SU-DHL-6 (cell line): ENCODE measurements at regions not wholly inside any gene's neighbourhood (a gene's known extent, or its start where the extent isn't known, plus 50 kb on each side); places are given as distances from the start of the nearest gene placed in this dataset.

Experiments
- H2AFZ ChIP-seq: fragments of 200-600 bp; sonication (generic); 2 replicates; pipeline ENCODE4 v1.6.1; 2014; ENCODE audit warnings: low read depth, mild to moderate bottlenecking, moderate library complexity, mixed read lengths, antibody characterized with exemption, low read length; ENCODE audit not compliant: severe bottlenecking
- H3F3A ChIP-seq: fragments of 200-600 bp; shearing (Covaris generic); 2 replicates; pipeline ENCODE4 v1.6.0; 2016; ENCODE audit warnings: antibody characterized with exemption, mild to moderate bottlenecking; ENCODE audit not compliant: insufficient read depth
- H3K27ac ChIP-seq: fragments of 200-600 bp; sonication (generic); 2 replicates; pipeline ENCODE4 v1.5.1; 2016; ENCODE audit warnings: low read depth, mild to moderate bottlenecking, low read length, moderate library complexity, mixed read lengths
- H3K27me3 ChIP-seq: fragments of 200-600 bp; sonication (generic), shearing (Covaris generic); 2 replicates; pipeline ENCODE4 v1.6.0; 2014; ENCODE audit warnings: mild to moderate bottlenecking, low read length
- H3K36me3 ChIP-seq: fragments of 200-600 bp; sonication (generic); 2 replicates; pipeline ENCODE4 v1.6.1; 2014; ENCODE audit warnings: mild to moderate bottlenecking, low read length, mixed read lengths
- H3K4me2 ChIP-seq: fragments of 300-600, 200-600 bp; shearing (Covaris generic), sonication (generic); 2 replicates; pipeline ENCODE4 v1.6.0; 2014; ENCODE audit warnings: low read length, low read depth, mild to moderate bottlenecking; ENCODE audit not compliant: poor library complexity, severe bottlenecking
- H3K4me3 ChIP-seq: fragments of 200-600 bp; sonication (generic); 2 replicates; pipeline ENCODE4 v1.5.1; 2014; ENCODE audit warnings: antibody characterized with exemption, low read length, mild to moderate bottlenecking, mixed read lengths; ENCODE audit not compliant: insufficient read depth, poor library complexity, severe bottlenecking
- H3K79me2 ChIP-seq: fragments of 200-600 bp; sonication (generic); 2 replicates; pipeline ENCODE4 v1.6.1; 2014; ENCODE audit warnings: mild to moderate bottlenecking, low read length, moderate library complexity; ENCODE audit not compliant: insufficient read depth
- H3K9ac ChIP-seq: fragments of 200-600 bp; sonication (generic); 2 replicates; pipeline ENCODE4 v1.7.0; 2014; ENCODE audit warnings: mild to moderate bottlenecking, low read length
- H3K9me2 ChIP-seq: fragments of 200-600 bp; sonication (generic); replicated peaks from 2 replicates; pipeline ENCODE4 v1.6.1; 2014; ENCODE audit warnings: low read length; ENCODE audit not compliant: insufficient read depth
- H3K9me3 ChIP-seq: fragments of 200-600 bp; sonication (generic); 2 replicates; pipeline ENCODE4 v1.6.1; 2014; ENCODE audit warnings: low read length, mixed read lengths; ENCODE audit not compliant: insufficient read depth
- H4K20me1 ChIP-seq: fragments of 200-600 bp; sonication (generic); 2 replicates; pipeline ENCODE4 v1.6.1; 2014; ENCODE audit warnings: low read depth, mild to moderate bottlenecking, antibody characterized with exemption, low read length, moderate library complexity, mixed read lengths
- EZH2phosphoT487 ChIP-seq: fragments of 200-600 bp; sonication (generic), shearing (Covaris generic); conservative IDR thresholded peaks from 2 replicates; pipeline ENCODE4 v1.6.1; 2018; ENCODE audit warnings: mild to moderate bottlenecking, antibody characterized with exemption, low read length, moderate library complexity, mixed read lengths
- TF ChIP-seq, protein P1 (sequence below): fragments of 200-600 bp; sonication (generic); IDR thresholded peaks from one replicate; pipeline ENCODE4 v1.5.1; 2017; ENCODE audit warnings: antibody characterized with exemption, mild to moderate bottlenecking, low read length, moderate library complexity; ENCODE audit not compliant: insufficient read depth, poor library complexity, severe bottlenecking

DNA sequence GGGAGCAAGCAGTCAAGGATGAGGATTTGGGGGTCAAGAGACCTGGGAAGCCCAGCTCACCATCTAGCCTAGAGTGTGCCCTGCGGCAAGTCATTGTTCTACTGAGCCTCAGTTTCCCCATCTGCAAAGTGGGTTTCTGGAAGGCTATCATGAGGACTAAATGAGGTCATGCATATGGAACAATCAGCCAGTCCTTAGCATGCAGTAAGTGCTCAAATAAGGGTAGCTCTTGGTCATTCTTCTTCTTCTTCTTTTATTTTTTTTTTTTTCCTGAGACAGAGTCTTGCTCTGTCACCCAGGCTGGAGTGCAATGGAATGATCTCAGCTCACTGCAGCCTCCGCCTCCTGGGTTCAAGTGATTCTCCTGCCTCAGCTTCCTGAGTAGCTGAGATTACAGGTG is 99.9 kb upstream of the RUNX3 start:
- Histone ChIP-seq H4K20me1 (no peaks in the 10 kb centered on the region), H2AFZ (no peak overlapping the region), H3K9me2 (no peaks in the 10 kb centered on the region), H3K27ac (no peak overlapping the region), H3K27me3 (no peaks in the 10 kb centered on the region), H3K4me3 (no peak overlapping the region), H3K79me2 (no peaks in the 10 kb centered on the region), H3K9ac (no peak overlapping the region), H3F3A (peaks cover 16% of the 10 kb centered on the region), H3K9me3 (no peaks in the 10 kb centered on the region), H3K36me3 (no peaks in the 10 kb centered on the region), H3K4me2 (no peak overlapping the region)
- TF ChIP-seq, protein P1, sequence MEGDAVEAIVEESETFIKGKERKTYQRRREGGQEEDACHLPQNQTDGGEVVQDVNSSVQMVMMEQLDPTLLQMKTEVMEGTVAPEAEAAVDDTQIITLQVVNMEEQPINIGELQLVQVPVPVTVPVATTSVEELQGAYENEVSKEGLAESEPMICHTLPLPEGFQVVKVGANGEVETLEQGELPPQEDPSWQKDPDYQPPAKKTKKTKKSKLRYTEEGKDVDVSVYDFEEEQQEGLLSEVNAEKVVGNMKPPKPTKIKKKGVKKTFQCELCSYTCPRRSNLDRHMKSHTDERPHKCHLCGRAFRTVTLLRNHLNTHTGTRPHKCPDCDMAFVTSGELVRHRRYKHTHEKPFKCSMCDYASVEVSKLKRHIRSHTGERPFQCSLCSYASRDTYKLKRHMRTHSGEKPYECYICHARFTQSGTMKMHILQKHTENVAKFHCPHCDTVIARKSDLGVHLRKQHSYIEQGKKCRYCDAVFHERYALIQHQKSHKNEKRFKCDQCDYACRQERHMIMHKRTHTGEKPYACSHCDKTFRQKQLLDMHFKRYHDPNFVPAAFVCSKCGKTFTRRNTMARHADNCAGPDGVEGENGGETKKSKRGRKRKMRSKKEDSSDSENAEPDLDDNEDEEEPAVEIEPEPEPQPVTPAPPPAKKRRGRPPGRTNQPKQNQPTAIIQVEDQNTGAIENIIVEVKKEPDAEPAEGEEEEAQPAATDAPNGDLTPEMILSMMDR, result no peak
- no peak for TF ChIP-seq EZH2phosphoT487

DNA sequence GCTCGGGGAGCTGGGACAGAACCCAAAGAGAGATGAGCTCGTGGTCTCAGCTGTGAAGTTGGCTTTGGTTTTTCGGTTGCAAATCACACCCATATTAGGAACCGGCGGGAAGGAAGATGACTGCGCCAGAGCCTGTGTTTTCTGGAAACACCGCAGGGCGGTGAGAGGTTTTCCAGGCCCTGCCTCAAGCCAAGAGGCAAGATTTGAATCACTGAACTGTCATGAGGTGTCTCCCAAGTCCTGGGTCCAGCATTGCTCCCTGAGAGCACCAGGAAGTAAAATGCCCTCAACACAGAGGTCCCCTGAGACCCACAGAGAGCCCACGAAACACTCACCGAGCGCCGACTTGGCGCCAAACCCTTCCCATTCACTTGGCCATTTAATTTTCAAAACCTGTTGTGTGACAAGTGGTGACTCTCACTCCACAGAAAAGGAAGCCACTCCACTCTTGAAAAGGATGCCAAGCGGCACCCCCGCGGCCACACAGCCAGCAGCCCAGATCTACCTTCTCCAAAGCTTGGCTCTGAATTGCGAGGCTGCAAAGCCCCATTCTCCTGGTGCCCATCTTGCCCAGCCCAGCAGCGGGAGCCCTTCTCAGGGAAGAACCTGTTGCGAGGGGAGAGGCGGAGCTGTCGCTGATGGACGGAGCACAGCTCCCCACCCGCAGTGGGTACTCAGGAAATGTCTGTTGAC is 99.0 kb upstream of the RUNX3 start:
- no peaks in the 10 kb centered on the region for H3K27me3 ChIP-seq
- peak overlapping the region; percentile 17 for H2AFZ ChIP-seq
- H3K4me2 ChIP-seq, result peak overlapping the region; percentile 3
- no peaks in the 10 kb centered on the region for H3K9me3 ChIP-seq
- no peaks in the 10 kb centered on the region for H4K20me1 ChIP-seq
- H3K9ac ChIP-seq, result no peak overlapping the region; the same call in 1 of the 2 replicates
- no peak overlapping the region for H3K4me3 ChIP-seq
- no peaks in the 10 kb centered on the region for H3K79me2 ChIP-seq
- no peaks in the 10 kb centered on the region for H3K36me3 ChIP-seq
- peaks cover 16% of the 10 kb centered on the region for H3F3A ChIP-seq
- H3K27ac ChIP-seq, result no peak overlapping the region
- TF ChIP-seq, protein P1, result no peak
- TF ChIP-seq EZH2phosphoT487, result no peak
- H3K9me2 ChIP-seq, result no peaks in the 10 kb centered on the region

DNA sequence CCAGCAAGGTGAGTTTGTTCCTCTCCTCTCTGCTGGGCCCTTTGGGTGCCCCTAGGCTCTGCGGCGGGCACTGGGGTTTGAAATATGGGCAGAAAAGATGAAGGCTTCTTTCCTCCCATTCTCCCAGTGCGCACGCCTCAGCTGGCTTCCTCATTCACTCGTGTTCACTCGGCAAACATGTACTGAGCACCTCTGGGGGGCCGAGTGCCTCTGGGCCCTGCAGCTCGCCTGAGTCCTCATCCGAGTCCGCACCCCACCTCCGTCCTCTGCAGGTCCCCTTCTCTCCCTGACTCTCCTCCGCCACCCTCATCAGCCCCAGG is 98.5 kb upstream of the RUNX3 start:
- Histone ChIP-seq H3K4me2 (no peak overlapping the region), H4K20me1 (no peaks in the 10 kb centered on the region), H3F3A (peaks cover 16% of the 10 kb centered on the region), H3K79me2 (no peaks in the 10 kb centered on the region), H3K27ac (no peak overlapping the region), H3K4me3 (no peak overlapping the region), H3K27me3 (no peaks in the 10 kb centered on the region), H2AFZ (no peak overlapping the region), H3K36me3 (no peaks in the 10 kb centered on the region), H3K9me3 (no peaks in the 10 kb centered on the region), H3K9me2 (no peaks in the 10 kb centered on the region), H3K9ac (no peak overlapping the region)
- TF ChIP-seq, protein P1, result no peak
- no peak for TF ChIP-seq EZH2phosphoT487
